Effector CD4-positive, alpha-beta T cell (primary cell): ENCODE measurements at regions not wholly inside any gene's neighbourhood (a gene's known extent, or its start where the extent isn't known, plus 50 kb on each side); places are given as distances from the start of the nearest gene placed in this dataset.
"Not testable (repeated sequence)": the region's sequence is repeated elsewhere in the genome, so short reads cannot be mapped to it uniquely, and the experiment has no call there.

Experiments used
- DNase-seq: peaks from one replicate; pipeline ENCODE4 v3.0.0-alpha.2; 2020

- no peak for DNase-seq
Measured at GRCh38 chrX:129071390-129071789, 451.9 kb downstream of the SMARCA1 start.

- no peak for DNase-seq
Measured at GRCh38 chrX:129065895-129066294, 457.4 kb downstream of the SMARCA1 start.

- DNase-seq: no peak
Measured at GRCh38 chrX:129058405-129058804, 464.9 kb downstream of the SMARCA1 start.

GRCh38 chrX:129043138-129043537 is 480.2 kb downstream of the SMARCA1 start:
- DNase-seq: no peak

DNA sequence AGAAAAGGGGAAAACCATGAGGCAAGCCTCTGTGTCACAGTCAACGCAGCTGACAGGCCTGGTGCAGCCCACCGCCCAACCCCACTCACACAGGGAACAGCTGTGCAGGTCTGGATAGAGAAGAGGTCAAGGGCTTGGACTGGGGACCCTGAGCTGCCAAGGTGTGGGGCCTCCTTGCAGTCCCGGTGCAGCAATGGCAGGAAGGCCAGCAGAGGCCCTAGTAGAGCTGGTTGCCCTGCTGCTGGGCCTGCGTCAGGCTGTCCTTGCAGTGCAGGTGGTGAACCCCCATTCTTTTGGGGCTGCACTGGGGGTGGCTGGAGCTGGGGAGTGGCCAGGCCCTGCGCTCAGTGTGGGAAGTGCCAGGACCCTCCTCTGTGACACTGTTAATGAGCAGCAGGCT is 482.0 kb downstream of the SMARCA1 start:
- no peak for DNase-seq

DNA sequence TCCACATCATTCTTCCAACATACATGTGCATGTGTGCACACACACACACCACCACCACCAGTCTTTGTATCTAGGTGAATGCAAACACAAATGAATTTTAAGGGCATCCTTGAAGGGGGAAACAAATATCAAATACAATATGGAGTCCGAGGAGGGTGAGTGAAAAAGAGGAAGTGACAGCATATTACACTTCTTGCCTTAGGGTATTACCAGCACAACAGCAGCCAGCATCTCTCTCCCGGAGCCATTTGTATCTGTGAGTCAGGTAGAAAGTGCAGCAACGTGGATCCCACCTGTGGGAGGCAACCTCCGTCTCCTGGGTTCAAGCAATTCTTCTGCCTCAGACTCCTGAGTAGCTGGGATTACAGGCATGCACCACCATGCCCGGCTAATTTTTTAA is 483.2 kb downstream of the SMARCA1 start:
- DNase-seq: no peak

- no peak for DNase-seq
Measured at GRCh38 chrX:129039176-129039575, 484.1 kb downstream of the SMARCA1 start.

- no peak for DNase-seq
Measured at GRCh38 chrX:129037389-129037788, 485.9 kb downstream of the SMARCA1 start.

DNA sequence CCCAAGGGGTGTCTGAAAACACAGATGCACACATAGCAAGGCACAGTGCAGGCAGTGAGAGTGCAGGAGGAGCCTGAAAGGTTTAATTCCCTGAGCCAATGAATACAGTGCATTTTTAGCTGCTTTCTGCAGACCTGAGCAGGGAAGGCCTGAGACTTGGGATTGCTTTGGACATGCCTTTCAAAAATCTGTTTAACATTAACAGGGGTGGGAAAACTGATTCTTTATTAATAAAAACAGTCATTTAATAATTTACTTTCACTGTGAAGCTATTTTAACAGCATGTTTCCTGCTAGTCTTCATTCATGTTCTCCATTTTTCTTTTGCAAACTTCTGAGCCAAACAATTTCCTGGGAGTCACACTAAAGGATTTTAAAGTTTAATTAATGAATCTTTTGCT is 488.1 kb downstream of the SMARCA1 start:
- no peak for DNase-seq

- no peak for DNase-seq
Measured at GRCh38 chrX:129034196-129034595, 489.1 kb downstream of the SMARCA1 start.

- no peak for DNase-seq
Measured at GRCh38 chrX:129026202-129026601, 497.1 kb downstream of the SMARCA1 start.

GRCh38 chrX:129025376-129025775 is 497.9 kb downstream of the SMARCA1 start:
- DNase-seq: no peak

DNA sequence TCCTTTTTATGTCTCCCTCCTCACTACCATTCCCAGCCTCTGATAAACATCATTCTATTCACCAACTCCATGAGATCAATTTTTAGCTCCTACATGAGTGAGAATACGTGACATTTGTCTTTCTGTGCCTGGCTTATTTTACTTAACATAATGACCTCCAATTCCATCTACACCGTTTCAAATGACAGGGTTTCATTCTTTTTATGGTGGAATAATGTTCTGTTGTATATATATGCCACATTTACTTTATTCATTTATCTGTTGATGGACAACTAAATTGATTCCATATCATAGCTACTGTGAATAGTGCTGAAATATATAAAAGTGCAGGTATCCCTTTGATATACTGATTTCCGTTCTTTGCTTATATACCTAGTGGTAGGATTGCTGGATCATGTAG is 503.9 kb downstream of the SMARCA1 start:
- no peak for DNase-seq

GRCh38 chrX:129015381-129015780 is 507.9 kb downstream of the SMARCA1 start:
- DNase-seq: no peak

DNA sequence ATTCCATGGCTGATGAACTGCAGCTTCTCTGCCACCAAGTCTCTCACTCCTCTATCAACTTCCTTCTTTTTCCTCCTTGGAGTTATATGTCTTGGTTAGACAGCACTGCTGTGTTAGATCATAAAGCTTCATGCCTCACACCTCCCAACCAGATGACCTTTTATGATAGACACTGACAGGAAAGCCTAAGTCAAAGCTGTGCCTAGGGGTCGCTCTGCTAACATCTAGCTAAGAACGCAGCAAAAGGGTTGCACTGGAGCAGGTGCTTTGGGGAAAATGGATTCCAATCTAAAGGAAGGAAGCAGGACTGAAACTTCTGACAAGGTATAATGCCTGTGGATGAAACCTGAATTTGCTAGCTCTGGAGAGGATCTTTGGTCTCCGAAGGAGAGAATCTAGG is 509.7 kb downstream of the SMARCA1 start:
- no peak for DNase-seq

DNA sequence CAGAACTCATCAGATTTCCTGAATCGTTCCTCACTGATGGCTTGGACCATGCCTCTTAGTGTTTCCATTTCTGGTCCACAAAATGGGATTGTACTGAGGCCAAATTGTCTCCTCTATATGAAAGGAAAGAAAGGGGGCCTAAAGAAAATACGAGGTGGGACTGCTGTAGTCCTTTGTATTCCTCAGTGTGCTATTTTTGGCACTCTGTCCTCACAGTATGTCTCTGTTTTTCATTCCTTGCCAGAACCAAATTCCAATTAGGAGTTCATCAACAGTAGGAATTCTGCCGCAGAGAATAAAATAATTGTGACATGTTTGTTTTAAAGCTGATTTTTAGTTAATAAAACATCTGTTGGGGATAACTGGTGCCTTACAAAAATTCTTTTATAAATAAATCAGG is 515.7 kb downstream of the SMARCA1 start:
- DNase-seq: no peak

DNA sequence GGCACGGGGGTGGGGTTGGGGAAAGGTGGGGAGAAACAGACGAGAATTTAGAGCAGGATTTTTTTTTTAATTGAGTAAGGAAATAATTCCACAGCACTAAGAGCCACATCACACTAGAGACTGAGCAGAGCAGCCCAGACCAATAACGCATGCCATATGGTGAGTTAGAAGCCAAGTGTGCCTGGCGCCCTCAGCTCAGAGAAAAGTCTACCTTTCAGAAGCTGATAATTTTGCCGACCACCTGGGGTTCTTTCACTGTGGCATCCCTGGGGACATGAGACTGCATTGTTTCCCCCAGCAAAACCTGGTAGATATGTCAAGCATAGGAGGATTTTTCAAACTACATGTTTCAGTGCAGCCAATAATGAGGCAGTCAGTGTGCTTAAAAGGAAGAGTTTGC is 516.8 kb downstream of the SMARCA1 start:
- DNase-seq: no peak

GRCh38 chrX:129000797-129001196 is 522.5 kb downstream of the SMARCA1 start:
- DNase-seq: no peak

DNA sequence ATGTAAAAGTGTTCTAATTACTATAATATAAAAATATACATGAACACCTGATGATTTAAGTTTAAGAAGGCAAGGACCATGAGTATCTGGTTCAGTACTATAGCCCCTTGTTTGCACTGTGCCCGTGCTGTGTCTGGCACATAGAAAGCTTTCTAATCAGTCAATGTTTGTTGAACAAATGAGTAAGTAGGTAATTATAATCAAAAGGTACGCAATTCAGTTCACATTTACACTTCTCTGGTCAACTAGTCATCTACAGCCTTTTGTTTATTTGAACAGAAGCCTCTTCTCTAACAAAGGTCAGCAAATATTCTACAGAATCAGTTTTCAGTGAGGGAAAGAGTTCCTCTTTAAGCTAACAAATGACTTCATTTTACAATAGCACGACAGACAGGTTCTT is 523.3 kb downstream of the SMARCA1 start:
- no peak for DNase-seq

DNA sequence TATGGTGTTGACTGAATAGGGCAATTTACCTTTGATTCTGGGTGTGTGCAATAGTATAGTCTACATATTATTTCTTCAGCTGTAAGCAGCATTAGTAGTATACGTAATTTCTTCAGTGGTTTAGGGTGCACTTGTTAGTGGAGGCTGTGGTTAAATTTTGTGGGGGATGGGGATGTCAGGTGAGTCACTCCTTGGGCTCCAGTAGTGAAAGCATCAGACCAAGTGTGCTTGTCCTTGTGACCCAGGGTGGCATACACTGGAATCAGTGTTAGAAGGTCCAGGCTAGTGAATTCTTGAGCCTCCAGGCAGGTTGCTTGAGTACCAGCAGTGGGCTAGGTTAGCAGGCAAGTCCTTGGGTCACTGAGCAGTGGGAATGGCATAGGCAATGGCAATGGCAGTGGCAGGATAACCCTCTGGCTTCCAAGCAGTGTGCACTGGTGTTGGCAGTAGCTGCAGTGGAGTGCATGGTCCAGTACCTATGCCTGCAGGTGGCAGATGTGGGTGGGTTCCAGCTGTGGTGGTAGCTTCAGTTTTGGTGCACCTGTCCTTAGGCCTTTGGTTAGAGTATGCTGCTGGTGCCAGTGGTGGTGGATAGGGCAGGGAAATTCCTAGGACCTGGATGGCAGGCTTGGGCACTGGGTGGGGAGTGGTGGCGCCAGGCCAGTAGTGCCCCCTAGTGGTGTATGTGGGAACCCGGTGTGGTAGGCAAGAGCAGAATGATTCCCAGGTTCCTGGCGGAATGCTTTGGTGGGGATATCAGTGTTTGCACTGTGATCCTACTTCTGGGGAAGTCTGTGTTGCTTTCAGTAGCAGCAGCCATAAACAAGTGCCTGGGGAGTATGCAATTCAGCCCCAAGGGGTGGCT is 531.0 kb downstream of the SMARCA1 start:
- DNase-seq: no peak

- no peak for DNase-seq
Measured at GRCh38 chrX:128975745-128976144, 547.5 kb downstream of the SMARCA1 start.

GRCh38 chrX:128973033-128973432 is 550.3 kb downstream of the SMARCA1 start:
- no peak for DNase-seq

DNA sequence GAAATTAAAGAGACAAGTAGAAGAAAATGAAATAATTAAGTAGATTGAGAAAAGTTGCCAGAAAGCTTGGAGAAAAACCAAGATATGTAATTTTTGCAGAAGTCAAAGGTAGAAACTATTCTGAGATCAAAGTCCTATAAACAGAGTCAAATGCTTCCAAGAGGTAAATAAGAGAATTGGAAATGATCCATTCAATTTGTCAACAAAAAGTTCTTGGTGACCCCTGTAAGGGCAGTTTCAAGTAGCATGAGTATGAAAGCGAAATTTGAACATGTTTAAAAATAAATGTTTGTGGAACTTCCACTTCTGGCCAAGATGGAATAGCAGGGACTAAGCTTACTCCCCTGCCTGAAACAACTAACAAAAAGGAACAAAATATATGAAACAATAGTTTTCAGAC is 562.0 kb downstream of the SMARCA1 start:
- no peak for DNase-seq

GRCh38 chrX:128954697-128955096 is 568.6 kb downstream of the SMARCA1 start:
- not testable (repeated sequence) for DNase-seq

DNA sequence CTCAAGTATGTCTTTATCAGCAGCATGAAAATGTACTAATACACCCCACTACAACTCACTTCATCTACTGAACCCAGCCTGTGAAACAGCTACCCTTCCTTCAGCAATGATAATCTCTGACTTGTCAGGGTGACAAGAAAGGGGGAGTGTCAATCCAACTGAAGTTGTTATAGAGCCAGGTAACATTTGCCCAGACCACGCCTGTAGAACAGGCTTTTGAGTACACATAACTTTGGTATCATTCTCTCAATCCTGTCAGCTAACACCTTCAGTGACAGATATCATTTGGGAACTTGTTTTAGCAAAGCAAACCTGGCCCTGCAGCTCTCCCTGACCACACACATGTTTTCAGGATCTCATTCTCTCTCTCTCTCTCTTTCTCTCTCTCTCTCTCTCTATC is 592.2 kb downstream of the SMARCA1 start:
- no peak for DNase-seq
